ENCODE measurements at regions not wholly inside any gene's neighbourhood (a gene's known extent, or its start where the extent isn't known, plus 50 kb on each side); places are given as distances from the start of the nearest gene placed in this dataset.
"Not testable (repeated sequence)": the region's sequence is repeated elsewhere in the genome, so short reads cannot be mapped to it uniquely, and the experiment has no call there.

DNA sequence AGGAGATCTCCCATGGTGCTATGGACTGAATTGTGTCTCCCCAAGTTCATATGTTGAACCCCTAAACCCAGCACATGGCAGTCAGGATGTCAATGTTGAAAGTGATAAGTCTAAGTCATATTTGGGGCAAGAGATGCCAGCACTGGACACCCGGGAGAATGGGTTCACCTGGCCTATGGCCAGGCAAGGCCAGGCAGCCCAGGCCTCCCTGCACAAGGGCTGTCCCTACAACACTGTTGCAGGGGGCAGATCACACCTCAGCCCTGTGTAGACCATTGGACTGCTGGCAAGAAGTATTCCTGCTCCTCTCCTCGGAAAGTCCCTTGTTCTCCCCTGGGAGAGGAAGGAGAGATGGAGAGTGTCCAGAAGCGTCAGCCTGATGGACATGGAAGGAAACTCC, 240.5 kb downstream of the GADD45G start:
- no peak for DNase-seq

DNA sequence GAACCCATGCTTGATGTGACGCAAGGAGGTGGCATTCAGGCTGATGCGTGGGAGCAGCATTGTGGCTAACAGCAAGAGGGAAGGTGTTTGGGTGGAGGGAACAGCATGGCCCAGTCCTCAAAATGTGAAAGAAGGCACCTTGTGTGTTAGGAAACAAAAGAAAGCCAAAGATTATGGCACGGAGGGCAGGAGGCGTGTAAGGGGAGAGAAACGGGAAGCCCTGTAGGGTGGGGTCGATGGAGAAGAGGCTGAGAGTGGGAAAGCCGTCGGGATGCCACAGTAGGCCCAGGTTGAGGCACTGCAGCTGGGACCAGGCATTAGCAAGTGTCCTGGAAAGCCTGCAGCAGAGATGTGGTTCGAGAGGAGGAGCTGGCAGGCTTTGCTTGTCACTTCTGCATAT, 241.1 kb downstream of the GADD45G start:
- no peak for DNase-seq

DNA sequence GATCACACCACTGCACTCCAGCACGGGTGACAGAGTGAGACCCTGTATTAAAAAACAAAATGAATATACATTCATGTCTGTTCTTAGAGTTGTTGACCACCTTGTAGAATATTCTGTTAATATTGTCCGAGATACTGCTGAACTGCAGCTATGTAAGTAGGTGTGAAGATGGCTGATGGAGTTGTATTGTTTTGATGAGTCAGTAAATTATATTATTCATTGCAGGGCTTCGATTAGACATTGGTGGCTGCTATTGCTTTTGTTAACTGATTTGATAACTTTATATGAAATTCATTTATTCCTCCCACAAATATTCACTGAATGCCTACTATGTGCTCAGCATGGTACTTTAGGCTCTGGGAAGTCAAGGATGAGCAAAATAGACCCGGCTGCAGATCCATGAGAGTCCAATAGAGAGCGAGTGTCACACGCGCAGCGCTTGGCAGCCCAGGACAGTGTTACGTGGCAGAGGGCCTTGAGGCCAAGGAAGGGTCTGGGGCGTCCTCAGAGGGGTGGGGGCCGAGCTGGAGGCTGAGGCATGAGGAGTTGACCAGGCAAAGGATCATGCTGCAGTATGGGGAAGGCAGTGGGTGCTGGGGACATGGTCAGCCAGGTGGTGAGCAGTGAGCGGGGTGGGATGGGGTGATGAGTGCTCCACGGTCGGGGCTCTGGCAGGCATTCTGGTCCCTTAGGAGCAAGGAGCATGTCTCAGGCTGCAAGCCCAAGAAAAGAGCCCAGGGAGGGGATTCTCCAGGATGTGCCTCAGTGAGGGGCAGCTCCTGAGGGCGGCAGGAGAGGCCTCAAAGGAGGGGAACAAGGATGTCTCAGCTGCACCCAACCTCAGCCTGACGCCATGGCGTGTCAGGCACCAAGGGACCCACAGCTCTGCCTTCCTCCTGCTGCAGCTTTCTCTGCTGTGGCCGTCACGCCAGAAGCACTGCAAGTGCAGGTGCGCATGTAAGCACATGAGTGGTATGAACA, 243.5 kb downstream of the GADD45G start:
- no peak for DNase-seq

DNA sequence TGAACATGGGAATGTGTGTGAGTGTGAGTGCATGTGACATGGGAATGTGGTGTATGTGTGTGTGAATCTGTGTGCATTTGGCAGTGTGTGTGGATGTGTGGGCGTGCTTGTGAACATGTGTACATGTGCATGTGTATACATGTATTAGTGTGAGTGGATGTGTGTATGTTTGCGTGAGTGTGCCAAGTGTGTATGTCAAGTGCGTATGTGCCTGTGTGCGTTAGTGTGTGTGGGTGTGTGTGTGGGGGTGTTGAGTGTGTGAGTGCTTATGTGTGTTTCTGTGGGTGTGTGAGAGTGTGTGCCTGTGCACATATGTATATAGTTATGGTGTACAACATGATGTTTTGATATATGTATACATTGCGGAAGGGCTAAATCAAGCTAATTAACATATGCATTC, 244.3 kb downstream of the GADD45G start:
- no peak for DNase-seq

DNA sequence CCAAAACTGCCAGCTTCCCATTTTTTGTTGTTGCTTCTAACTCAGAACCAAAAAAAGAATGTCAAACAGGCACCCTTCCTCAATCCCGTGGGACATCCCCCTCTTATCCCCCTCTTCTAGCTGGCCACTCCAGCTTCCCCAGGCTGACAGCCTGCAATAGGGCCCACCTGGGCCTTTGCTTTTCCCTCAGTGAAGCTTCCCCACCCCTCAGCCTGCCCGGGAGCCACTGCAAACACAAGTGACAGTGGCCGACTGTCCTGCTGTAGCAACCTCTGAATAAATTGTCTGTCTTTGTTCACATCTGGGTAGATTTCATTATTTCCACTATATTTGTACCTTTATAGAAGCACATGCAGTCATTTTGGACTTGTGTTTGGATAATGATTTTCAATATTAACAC, 245.3 kb downstream of the GADD45G start:
- DNase-seq = no peak

DNA sequence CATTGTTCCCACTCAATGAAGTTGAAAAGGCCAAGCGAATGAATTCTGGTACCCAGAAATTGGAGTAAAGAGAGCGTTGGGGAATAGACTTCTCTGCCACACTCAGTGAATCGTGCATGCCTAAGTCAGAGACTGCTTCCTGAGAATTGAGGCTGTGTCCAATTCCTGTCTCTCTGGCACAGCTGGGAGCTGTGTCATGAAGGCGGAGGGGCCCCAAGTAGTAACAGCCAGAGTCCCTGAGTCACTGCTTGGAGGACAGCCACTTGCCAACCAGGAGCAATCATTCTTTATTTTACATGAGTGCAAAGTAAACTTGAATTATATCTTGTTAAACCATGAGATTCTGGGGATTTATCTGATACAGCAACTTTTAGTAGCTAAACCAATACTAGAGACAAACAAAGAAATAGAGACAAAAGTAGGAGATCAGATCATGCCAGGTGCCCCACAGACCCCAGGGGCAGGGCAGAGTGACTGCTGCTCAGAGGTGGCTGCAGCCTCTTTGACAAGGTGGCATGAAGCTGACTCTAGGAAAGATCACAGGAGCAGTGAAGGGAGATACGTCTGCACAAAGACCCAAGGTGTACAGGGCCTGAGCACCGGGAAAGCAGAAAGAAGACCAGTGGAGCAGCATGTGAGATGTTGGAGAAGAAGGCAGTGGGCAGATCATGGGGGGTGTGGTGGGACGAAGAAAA, 246.0 kb downstream of the GADD45G start:
- no peak for DNase-seq

DNA sequence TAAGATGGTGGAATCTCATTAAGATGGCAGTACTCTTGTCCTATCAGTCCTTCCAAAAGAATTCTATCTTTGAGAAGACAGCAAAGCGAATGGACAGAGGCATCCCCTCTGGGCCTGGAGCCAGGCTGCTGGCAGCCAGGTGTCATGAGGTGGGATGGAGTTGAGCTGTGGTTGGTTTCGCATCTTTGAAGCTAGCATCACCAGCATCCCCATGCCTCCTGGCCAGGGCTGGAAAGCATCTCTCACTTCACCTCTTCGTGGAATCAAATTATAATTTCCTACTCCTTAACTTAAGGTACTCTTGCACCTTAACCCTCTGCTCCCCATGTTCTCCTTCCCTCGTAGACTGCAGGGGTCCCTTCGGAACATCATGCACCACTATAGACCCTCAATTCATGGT, 248.3 kb downstream of the GADD45G start:
- no peak for DNase-seq

DNA sequence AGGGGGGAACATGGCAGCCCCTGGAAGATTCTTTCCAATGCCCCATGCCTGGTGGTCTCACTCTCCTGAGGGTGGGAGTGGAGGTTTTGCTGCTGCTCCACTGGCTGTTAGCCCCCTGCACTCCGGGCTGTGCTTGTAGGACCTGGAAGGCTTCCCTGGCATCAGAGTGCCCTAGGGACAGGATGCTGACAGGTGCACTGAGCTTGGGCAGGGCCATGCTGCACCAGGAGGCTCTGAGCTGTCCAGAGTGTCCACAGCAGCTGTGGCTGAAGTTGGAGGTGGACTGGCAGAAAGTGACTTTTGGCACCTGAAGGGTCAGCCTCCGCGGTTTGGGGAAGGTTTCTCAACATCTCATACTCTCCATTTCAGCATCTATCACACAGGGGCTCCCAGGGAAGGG, 249.1 kb downstream of the GADD45G start:
- DNase-seq = no peak

DNA sequence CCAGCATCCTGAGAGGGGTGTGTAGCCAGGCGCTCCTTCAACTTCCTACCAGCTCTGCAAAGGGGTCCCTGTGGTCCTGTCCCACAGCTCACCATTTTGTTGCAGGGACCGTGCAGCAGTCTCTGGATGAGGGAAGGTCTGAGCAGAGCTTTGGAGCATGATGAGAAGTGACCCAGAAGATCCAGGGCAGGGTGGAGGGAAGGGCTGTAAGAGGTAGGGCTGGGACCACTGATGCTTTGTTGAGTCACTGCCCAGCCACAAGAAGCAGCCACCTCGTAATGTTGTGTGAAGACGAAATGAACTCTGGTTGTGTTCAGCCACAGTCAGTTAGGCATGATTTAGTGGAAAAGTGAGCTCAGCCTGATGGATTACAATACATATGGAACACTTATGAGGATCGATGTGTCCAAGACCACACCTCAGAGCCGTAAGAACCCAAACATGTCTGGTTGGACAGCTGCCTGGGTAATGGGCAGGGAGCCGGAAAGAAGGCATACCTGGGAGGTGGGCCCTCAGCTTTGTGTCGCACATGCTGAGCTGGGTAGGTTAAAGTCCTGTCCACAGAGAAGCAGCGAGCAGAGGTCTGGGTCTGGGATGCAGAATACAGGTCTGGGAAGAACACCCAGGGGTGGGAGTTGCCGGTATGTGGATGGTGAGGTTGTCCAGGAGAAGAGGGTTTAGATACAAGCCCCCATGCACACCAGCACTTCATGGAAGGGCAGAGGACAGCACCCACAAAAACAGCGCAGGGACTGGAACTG, 250.1 kb downstream of the GADD45G start:
- no peak for DNase-seq

DNA sequence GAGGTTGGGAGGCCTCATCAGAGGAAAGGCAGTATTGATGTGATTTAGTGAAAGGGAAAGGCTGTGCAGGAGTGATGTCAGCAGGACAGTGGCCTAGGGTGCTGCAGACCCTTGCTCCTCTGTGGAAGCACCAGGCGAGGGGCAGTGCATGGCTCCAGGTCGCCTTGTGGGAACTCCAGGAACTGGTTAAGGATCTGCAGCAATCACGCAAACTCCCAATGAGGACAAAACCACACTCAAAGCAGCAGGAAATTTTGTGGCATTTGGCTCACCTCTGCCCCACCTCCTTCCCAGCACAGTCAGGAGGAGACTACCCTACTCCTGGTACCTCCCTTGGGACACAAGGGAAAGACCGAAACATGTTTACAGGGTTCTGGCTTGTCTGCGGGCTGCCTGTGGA, 251.5 kb downstream of the GADD45G start:
- not testable (repeated sequence) for DNase-seq

DNA sequence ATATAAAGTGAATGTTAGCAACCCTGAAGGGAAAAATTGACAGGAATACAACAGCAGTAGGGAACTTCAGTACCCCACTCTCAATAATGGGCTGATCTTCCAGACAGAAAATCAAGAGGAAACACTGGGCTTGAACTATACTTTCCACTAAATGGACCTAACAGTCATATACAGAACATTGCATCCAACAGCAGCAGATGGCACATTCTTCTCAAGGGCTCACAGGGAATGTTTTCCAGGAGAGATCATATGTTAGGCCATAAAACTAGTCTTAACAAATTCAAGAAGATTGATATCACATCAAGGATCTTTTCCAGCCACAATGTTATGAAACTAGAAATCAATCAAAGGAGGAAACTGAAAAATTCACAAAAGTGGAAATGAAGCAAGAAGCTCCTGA, 252.1 kb downstream of the GADD45G start:
- DNase-seq = not testable (repeated sequence)

DNA sequence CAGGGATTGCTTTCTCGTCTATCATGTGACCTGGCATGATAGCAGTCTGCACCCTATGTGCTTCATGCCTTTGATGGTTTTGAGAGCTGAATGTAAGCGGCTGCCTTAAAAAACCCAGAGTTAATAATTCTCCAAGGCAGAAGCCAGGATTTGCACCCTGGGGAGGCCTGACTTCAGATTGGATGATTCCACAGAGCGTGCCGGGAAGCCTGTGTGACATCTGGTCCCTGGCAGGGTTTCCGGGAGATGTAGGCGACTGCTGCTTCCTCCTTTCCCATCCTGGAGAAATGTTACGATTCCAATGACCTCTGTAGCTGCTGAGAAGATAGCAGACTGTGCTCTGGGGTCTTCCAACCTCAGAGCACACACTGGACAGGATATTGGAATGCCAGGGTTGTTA, 255.0 kb downstream of the GADD45G start:
- not testable (repeated sequence) for DNase-seq

DNA sequence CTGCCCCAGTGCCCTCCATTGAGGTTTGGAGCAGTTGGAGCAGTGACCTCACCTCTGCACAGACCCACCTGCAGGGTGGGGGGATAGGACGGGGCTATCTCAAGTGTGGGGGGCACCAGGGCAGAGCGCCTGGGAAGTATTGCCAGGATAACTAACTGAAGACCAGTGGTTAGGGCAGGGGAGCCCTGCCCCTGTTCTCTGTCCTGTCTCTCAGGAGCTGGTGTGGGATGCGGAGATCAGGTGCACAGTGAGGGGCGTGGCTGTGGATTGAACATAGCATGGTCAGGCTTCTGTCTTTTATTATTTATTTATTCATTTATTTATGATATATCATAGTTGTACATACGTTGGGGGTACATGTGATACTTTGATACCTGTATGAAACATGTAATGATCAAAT, 256.6 kb downstream of the GADD45G start:
- DNase-seq = not testable (repeated sequence)

DNA sequence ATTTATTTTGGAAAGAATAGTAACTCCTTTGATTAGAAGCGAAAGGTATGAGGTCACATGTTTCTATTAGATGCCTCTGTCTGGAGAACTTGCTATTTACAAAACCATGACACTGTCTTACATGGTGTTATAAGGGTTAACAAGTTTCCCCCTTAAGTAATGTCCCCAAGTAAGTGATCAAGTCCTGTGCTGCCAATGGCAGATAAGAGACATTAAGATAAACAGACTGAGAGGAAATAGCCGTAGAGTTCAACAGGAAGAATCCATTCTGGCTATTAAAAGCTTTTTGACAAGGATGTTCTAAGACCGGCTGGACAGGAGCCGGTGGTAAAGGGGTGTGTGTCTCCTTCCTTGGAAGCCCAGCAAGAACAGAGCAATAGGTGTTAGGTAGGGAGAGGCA, 257.5 kb downstream of the GADD45G start:
- DNase-seq = no peak

DNA sequence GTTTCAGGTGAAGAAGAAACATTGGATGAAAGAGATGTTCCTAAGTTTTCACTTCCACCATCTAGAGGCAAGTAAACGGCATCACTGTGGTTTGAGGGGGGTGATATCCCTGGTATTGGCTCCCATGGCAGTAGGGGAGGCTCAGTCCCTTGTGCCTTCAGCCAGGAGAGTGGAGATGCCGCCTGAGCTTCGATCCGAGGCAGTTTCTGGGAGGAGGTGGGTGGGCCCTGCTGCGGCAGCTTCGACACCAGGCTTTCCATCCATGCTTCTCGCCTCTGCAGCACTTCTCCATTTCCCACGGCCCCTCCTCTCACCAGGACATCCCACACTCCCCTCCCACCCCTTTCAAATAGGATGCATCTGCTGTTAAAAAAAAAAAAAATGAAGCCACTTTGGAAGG, 258.3 kb downstream of the GADD45G start:
- no peak for DNase-seq

DNA sequence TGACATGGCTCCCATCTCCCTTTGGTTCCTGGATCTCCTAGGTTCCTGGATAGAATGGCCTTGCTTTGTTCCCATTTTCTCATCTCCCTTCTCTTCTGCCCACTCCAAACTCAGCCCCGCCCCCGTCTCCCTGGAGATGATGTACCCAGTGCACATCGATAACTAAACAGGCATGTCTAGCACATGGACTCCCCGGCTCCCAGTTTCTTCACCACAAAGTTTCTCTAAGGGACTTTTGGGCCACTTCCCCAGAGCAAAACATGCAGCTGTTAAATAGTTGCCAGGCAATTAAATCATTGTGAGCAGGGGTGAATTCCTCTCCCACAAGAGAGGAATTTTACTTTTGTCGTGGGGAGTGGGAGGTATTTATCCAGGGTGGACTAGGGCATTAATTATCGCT, 259.0 kb downstream of the GADD45G start:
- DNase-seq = no peak

DNA sequence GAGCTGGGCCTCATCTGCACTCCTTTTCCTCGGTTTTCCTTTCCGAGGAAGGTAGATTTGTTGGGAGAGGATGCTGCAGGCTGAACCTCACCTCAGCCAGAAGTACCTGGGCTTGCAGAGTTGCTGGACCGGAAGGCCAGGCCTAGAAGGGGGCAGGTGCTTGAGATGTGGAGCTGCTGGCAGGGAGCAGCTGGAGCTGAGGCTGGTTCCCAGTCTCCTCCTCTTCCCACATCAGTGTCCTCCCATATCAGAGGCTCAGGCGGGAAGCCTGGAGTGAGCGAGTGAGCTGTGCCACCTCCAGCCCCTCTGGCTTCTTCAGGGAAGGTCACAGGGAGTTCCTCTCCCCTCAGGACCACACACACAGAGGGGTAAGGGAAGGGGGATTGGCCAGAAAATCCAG, 259.4 kb downstream of the GADD45G start:
- DNase-seq = no peak

DNA sequence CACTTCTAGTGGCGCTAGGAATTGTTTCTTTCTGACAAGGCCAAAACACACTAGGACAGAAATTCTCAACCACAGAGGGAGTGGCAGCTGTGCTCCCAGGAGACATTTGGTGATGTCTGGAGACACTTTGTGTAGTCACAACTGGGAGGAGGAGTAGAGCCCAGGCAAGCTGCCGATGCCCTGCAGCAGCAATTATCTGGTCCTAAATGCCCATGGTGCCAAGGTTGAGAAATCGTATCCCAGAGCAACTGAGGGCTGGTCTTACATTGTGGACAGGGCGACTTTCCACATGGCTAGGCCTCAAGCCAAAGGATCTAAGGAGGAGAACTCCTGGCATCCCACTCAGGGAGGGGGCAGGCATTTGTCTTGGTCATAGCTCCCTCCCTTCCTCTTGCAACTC, 259.9 kb downstream of the GADD45G start:
- no peak for DNase-seq

DNA sequence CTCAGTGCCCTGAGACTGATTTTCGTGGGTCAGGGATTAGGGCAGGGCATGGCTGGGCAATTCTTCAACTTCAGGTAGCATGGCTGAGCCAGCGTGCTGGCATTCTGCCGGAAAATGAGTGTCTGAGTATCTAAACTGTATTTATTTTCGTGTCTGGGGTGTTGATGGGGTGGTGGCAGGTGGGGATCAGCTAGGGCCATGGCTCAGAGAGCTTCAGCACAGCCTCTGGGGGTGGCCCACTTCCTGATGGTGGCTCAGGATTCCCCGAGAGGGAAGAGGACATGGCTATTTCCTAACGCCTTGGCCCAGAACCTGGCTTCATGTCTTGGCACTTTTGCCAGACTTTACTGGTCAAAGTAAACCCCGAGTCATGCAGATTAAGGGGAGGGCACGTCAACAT, 260.5 kb downstream of the GADD45G start:
- DNase-seq = no peak

DNA sequence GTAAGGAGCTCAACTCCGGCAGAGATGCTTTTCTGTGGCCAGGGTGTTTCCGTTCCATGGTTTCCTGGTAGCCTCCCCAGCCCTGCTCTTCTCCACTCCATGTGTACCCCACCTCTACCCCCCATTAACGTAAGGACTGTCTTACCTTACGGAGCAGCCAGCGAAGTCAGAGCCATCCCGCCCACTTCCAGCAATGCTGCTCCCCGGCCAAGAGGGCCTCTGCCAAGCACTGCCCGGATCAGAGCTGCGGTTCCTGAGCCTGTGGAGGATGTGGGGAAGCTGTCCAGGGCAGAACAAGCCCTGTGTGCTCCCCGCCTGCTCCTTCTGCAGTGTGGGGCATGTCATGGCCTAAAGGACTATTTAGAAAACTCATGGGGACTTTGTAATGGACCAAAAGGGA, 261.2 kb downstream of the GADD45G start:
- DNase-seq = no peak

DNA sequence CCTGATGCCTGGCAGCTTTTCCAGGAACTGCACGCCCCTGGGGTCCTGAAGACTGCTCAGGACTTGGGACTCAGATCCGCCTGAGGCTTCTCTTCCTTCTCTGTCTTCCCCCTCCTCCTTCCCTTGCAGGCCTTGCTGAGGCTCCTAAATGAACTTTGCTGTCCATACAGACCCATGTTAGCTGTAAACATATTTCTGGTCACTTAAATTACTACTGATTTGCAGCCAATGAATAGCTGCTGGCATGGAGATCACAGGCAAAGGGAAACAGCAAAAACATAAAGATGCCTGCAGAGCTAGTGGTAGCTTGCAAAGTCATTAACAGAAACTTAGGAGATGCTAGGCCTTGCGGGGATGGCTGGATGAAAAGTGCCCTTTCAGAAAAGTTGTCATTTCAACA, 261.9 kb downstream of the GADD45G start:
- no peak for DNase-seq

DNA sequence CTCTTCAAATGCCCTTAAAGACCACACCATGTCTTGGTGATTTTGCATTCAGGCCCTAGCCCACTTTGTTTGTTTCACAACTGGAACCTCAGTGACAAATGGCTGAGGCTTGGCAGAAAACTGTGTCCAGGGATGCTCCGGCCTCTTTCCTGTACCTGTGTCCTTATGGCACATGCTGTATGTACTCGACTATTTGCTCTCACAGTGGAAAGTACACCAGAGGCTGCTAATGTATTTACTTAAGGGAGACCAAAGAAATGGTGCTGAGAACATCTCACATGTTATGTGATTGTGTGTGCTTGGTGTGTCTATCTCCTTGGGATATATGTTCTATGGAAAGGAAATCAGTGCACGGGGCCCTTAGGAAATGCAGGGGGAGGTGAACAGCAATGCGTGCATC, 263.3 kb downstream of the GADD45G start:
- DNase-seq = no peak

DNA sequence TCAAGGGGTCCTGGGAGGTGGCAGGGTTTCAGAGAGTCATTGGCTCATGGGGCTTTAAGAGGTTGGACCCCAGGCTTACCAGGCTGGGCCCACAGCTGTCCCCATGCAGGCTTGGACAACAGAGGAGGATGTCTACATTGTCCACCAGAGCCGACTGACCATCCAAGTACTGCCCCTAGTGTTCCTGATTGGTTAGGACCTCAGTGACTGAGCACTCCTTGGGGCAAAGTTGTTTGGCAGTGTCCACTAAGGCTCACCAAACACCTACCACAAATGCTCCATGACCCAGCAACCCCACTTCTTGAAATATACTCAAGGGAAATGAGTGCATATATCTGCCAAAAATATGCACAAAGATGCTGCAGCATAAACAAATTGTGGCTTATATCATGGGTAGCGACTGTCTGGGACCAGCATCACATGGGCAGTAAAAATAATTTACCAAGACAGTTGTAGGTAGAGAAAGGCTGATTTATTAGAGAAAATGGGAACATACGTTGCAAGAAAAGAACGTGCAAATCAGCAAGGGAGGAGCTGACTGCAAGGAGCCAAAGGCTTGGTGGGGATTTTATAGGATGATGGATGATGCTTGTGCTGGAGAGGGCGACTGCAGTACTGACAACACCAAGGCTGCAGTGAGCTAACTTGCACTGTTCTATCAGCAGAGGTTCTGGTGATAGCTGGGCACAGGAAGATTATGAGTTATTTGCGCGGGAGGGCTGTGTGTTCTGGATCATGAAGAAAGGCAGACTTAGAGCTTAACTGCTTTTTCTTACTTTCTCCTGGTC, 265.2 kb downstream of the GADD45G start:
- DNase-seq = no peak
